DMS53 treated with DMSO at 0.1 percent for 48 hours (cell line): ENCODE measurements at regions not wholly inside any gene's neighbourhood (a gene's known extent, or its start where the extent isn't known, plus 50 kb on each side); places are given as distances from the start of the nearest gene placed in this dataset.
"Not testable (repeated sequence)": the region's sequence is repeated elsewhere in the genome, so short reads cannot be mapped to it uniquely, and the experiment has no call there.

Experiments
- DNase-seq: peaks from one replicate; lab custom pipeline; 2025; ENCODE audit not compliant: unreplicated experiment; lab: John Stamatoyannopoulos, UW

DNA sequence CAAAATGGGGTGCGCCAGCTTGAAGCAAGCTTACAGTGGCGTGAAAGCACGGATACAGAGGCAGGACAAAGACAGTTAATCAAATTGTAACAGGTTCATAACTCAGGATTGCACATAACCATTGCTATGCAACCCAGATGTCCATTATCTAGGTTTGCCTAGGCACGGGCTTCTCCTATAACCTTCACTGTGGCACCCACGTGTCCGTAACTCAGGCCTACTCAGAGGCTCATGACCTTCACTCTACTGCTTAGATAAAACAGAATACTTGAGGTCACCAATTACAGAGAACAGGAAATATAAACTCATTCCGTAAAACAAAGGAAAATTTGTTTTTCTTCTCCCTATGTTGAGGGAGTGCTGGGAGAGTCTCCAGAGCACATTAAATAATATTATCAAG lies 1585.9 kb upstream of the PRMT6 start:
- not testable (repeated sequence) for DNase-seq

DNA sequence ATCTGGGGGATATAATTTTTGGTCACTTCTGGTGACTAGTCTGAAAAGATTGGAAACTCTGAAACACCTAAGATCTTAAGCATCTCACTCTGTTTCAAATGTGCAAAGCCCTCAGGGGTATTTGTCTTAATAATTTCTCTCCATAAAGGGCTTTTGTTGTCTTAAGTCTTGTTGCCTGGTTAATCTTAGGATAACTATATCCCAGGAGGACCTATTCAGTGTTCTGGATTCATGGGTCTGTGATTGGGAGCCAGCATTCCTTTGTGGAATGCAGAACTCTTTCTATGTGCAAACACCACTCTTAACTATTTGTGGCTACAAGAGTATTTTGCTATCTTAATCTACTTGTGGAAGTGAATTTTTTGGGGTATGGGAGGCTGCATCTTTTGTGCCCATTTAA lies 1573.0 kb upstream of the PRMT6 start:
- DNase-seq: no peak

DNA sequence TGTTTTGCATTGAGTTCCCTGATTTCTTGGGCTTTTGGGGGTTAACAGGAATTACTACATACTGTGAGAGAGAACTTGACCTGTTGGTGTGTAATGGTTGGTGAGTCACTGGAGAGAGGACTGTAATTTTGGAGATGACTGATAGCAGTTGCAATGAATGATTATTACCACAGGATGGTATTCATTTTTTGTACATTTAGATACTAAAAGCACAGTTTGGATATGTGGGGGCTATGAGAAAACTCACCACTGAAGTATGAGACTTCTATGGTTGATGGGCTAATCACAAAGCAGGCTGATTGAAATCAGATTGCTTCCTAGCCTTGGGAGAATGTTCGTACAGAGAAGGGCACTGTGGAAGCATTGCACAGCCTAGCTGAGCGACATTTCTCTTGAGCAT lies 1571.3 kb upstream of the PRMT6 start:
- no peak for DNase-seq

DNA sequence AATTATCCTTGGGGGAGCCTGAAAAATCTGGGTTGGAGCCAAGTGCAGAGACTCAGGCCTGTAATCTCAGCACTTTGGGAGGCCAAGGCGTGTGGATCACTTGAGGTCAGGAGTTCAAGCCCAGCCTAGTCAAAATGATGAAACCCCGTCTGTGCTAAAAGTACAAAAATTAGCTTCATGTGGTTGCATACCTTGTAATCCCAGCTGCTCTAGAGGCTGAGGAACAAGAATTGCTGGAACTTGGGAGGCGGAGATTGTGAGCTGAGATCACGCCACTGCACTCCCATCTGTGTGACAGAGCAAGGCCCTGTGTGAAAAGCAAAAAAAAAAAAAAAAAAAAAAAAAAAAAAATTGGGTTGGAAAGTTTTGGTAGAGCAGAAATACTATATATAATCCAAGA lies 1563.6 kb upstream of the PRMT6 start:
- DNase-seq: no peak

DNA sequence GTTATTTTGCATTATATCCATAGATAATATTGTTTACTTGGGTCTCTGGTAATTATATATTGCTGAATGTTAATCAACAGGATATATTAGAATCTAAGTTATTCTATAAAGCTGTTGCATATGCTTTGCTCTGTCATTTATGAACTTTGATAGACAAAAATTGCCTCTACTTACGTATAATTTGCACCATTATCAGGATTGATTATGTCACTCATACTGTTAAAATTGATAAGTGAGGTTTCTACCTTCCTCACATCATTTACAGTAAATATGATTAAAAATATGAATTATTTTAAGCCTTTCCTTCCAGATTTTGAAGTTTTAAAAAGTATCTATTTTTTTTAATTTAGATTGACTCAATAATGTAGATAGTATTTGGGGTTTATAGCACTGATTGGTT lies 1540.4 kb upstream of the PRMT6 start:
- no peak for DNase-seq

DNA sequence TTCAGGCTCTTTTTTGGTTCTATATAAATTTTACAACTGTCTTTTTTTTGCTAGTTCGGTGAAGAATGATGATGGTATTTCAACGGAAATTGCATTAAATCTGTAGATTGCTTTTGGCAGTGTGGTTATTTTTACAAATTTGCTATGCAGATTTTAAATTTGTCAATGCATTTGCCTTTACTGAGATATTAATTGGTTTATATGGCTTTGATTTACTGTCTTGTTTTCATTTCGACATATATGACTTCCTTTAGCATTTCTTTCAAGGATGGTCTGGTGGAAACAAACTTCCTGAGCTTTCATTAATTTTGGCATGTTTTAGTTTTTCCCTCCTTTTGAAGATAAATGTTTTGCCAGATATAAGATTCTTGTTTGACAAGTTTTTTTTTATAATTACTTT lies 1522.5 kb upstream of the PRMT6 start:
- no peak for DNase-seq

DNA sequence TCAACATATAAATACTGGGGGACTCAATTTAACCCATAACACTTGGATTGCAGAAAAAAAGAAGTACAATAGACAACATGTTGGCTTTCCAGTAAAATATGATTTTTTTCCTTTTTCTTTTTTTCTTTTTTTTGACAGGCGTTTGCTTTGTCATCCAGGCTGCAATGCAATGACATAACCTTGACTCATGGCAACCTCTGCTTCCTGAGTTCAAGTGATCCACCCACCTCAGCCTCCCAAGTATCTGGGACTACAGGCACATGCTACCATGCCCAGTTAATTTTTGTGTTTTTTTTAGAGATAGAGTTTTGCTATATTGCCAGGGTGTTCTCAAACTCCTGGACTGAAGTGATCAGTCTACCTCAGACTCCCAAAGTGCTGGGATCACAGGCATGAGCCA lies 1512.0 kb upstream of the PRMT6 start:
- DNase-seq: no peak

DNA sequence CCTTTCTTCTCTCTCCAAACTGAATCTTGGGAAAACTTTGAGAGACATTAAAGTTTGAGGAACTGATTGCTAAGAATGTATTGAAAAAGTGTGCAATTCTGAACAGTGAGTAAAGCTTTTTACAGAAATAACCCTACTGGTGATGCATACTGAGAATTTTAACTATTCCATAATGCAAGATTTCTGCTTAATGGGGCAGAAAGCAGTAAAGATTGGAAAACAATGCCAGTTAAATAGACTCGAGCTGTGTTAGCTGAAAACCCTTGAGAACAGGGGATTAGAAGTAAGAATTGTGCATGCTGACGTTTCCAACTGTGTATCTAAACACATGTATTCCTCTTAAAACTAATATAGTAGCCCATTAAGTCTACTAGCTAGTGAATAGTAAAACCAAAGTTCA lies 1500.2 kb upstream of the PRMT6 start:
- DNase-seq: no peak

DNA sequence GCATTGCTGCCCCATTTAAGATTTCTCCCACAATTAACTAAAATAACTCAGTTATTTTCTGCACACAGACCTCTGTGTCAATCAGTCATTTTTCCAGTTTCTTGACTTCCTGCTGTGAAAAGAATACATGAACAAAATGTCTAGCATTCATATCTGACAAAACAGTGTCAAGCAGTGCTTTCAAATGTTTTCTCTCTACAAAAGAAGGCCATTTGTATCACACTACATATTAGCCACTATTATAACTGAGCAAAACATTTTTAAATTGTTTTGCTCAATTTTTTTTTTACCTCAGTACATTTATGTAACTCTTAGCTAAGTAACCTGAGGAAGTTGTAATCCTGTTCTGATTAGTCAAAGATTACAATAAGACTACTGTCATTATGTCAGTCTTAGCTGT lies 1498.5 kb upstream of the PRMT6 start:
- no peak for DNase-seq

DNA sequence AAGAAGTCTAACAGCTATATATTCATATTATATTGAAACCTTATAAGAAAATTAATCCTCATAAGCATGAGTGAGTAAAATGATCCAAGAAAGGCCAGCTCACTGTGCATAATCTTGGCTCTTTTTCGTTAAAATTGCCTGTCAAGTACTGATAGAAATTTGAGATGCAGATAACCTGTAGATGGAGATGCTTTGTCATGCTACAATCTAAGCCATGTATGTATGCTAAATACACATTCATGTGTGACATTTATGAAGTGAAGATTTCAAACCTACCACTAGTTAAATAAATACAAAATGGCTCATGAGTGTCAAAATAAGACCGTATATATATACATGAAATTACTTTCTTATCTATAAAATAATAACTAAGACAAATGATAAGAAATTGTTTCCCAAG lies 1491.5 kb upstream of the PRMT6 start:
- no peak for DNase-seq

DNA sequence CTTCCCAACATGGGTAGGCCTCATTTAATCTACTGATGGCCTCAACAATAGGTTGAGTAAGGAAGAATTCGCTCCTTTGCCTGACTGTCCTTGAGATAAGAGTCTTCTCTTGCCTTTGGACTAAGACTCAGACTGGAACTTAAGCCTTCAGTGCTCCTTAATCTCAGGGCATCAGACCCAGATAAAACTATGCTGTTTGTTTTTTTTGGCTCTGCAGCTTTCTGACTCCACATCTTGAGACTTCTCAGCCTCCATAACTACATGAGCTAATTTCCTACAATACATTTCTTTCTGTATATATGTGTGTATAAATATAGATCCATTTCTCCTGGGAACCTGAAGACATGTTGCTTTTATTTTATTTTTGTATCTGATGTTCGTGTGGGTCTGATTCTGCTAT lies 1470.7 kb upstream of the PRMT6 start:
- no peak for DNase-seq

DNA sequence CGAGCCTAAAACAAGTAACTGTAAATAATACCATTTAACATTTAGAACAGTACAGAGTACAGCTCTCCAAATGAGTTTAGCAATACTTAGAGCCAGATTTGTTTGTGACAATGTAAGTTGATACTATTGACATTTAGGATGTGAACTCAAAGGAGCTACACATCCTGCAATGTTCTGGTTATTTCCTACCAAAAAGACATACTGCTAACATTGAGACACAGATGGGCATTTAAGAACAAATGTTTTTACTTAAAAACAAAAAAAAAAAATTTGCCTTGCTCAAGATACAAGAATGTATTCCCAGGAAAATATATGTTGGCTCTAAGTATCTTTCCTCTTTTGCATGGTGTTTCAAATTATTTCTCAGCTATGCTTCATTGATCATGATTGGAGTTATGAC lies 1464.8 kb upstream of the PRMT6 start:
- DNase-seq: peak; percentile 27

DNA sequence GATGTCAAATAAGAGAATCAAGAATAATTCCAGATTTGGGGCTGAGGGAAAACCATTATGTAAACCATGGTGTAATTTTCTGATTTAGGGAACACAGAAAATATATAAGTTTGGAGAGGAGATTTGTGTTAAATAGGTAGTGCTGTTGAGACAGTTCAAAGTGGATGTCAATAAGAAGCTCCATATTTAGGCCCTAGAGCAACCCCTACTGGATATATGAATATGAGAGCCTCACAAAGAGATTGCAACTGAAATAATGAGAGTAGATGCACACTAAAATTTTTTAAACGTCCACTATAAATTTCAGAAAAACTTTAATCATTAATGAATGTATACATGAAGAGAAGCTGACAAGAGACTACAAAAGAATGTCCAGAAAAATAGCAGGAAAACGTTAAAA lies 1447.8 kb upstream of the PRMT6 start:
- peak; percentile 47 for DNase-seq

DNA sequence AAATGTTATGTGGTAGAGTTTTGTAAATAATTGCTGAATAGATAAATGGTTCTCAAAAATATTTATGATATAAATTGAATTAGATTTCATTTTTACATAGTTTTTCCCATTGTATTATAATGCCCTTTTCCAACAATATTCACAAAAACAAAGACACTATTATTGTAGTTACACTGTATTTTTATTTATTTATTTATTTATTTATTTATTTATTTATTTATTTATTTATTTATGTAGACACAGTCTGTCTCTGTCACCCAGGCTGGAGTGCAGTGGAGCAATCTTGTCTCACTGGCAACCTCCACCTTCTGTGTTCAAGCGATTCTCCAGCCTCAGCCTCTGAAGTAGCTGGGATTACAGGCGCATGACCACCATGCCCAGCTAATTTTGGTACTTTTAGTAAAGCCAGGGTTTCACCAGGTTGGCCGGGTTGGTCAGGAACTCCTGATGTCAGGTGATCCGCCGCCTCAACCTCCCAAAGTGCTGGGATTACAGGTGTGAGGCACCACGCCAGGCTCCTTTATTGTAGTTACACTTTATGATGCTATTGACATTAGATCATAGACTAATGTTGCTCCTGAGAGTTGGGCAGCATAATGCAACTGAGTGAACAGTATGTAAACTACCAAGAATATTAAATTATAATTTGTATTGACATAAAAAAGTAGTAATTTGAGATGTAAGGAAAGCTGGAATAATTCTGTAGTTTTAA lies 1430.0 kb upstream of the PRMT6 start:
- DNase-seq: no peak

DNA sequence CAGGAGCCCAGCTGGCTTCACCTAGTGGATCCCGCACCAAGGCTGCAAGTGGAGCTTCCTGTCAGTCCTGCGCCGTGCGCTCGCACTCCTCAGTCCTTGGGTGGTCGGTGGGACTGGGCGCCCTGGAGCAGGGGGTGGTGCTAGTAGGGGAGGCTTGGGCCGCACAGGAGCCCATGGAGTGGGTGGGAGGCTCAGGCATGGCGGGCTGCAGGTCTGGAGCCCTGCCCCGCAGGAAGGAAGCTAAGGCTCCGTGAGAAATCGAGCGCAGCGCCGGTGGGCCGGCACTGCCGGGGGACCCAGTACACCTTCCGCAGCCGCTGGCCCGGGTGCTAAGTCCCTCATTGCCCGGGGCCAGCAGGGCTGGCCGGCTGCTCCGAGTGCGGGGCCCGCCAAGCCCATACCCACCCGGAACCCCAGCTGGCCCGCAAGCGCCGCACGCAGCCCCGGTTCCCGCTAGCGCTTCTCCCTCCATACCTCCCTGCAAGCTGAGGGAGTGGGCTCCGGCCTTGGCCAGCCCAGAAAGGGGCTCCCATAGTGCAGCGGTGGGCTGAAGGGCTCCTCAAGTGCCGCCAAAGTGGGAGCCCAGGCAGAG lies 1425.2 kb upstream of the PRMT6 start:
- not testable (repeated sequence) for DNase-seq

DNA sequence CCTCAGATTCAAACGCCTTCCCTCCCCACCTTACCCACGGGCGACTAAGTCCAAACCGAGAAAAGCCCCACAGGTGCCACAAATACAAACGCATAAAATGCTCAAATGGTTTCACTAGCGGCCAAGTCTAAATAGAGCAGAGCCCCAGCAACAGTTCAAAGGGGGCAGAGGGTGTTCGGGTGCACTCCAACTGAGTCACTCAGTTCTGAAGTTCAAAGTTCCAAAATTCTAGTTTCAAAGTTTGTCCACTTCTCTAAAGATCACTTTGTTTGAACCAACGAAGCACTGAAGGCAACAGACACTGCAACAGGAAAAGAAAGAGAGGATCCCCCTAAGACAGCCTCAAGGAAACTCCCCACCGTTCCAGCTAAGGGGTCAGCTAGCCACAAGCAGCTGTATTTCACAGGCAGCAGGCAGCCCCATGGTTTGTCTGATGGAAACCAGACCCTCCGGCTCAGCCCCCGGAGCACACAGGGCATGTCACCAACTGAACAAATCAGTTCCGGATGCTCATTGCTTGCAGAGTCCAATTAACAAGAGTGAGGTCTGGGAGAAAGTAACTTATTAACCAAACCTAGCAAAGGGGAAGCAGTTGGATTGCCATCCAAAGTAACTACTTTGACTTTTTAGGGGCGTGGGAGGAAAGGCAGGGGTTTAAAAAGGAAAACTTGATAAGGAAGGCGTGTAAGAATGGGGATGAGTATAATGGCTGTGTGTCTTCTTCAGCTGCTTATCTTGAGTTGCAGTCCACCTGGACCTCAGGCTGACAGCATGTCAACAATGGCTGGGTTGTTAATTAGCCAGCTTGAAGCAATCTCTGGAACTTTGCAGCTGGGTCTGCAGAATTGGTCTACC lies 1423.9 kb upstream of the PRMT6 start:
- peak; percentile 48 for DNase-seq

DNA sequence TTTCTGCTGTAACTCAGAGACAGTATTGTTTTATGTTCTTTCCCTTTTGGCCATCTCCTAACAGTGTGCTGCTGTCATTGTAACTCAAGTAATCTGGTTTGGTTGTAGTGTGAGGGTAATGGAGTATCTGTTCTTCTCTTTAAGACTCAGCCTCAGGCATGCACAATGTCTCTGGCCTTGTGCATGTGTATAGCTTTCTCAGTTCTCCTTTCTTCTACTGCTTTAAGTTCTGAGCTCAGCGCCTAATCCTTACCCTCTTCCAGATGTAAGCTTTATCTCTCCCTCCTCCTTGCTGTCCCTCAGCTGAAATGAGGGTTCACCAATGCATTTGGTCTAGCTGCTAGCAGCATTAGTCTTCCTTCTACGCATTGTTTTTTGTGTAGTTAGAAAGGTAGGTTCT lies 1420.4 kb upstream of the PRMT6 start:
- no peak for DNase-seq

DNA sequence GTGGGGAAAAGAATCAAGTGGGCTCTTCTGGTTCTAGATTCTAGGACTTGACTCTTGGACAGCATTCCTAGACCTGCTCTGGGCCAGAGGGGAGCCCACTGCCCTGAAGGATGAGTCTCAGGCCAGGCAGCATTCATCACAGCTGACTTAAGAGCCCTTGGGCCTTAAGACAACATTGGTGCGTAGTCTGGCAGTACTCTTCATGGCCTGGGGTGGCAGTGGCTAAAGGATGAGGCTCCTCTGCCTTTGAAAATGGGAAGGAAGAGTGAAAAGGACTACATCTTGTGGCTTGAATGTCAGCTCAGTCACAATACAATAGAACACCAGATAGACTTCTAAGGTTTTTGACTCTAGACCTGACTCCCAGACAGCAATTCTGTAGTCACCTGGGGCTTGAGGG lies 1415.1 kb upstream of the PRMT6 start:
- no peak for DNase-seq

DNA sequence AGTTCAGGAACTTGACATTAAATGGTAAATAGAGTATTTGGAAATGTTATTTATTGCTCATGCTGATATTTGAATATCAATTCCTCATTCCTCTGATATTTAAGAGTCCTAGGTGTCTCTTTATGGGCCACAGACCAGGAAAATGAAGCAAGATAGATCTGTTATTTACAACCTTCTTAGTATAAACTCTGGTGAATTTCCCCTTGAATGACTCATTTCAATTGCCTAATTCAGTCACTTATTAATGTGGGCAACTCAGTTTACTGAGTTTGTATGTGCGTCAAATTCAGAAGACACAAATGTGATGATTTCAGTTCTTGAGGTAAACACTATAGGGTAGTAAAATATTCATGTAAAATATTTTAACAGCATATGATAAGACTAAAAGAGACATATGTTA lies 1404.4 kb upstream of the PRMT6 start:
- no peak for DNase-seq

DNA sequence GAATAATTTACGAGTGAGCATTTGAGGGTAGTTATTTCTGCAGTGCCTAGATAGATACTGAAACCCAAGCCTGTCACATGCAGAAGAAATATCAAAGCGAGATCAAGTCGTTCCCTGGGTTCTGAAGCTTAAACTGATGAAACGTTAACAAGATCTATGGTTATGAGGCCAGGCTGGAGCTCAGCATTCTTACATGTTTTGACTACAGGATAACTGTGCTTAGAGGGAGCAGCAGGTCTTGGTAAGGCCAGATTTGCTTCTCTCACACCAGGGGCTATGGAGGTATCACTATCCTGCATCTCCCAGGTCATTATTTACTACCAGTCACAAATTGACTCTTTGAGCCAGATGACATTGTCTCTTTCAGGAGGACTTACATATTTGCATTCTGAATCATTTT lies 1401.4 kb upstream of the PRMT6 start:
- DNase-seq: no peak

DNA sequence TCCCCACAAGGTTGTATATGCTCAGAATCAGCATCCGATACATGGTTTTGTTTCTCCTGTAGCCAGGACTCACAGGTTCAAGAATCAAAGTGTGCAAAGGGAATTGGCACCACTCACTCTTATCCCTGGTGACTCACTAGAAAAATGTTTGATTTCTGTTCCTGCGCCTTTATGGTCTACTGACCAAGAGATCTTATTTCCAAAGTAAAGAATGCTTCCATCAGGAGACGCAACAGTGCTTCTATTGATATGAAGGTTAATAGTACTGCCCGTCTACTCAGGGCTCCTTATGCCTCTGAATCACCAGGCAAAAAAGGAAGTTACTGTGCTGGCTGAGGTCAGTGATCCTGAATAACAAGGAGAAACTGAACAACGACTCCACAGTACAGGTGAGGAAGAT lies 1392.0 kb upstream of the PRMT6 start:
- peak; percentile 58 for DNase-seq

DNA sequence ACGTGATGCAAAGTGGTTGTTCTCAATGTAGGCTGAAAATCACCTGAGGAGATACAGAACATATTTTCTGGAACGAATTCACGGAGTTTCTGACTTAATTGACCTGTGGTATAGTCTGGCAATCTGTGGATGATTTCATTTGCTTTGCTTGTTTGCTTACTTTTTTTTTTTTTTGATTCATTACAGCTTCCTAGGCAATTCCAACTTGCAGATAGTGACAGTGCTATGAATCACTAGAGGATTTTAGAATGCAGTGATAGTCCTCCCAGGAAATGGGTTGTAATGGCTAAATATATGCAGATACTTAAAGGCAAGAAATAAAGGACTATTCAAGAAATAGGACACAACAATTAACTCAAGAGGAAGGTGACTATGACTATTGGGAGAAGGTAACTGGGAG lies 1378.1 kb upstream of the PRMT6 start:
- DNase-seq: no peak
